ENCODE measurements at regions not wholly inside any gene's neighbourhood (a gene's known extent, or its start where the extent isn't known, plus 50 kb on each side); places are given as distances from the start of the nearest gene placed in this dataset.
"Not testable (repeated sequence)": the region's sequence is repeated elsewhere in the genome, so short reads cannot be mapped to it uniquely, and the experiment has no call there.

- DNase-seq (ENCODE audit: low spot score), result not testable (repeated sequence)
- peak; percentile 26; the same call in 1 of the 2 replicates for TF ChIP-seq CTCF (conservative IDR thresholded peaks at IDR 0.05; ENCODE audit: low read depth)
Observed at GRCh38 chr14:106061877-106062500, 535.6 kb downstream of the TMEM121 start.

DNA sequence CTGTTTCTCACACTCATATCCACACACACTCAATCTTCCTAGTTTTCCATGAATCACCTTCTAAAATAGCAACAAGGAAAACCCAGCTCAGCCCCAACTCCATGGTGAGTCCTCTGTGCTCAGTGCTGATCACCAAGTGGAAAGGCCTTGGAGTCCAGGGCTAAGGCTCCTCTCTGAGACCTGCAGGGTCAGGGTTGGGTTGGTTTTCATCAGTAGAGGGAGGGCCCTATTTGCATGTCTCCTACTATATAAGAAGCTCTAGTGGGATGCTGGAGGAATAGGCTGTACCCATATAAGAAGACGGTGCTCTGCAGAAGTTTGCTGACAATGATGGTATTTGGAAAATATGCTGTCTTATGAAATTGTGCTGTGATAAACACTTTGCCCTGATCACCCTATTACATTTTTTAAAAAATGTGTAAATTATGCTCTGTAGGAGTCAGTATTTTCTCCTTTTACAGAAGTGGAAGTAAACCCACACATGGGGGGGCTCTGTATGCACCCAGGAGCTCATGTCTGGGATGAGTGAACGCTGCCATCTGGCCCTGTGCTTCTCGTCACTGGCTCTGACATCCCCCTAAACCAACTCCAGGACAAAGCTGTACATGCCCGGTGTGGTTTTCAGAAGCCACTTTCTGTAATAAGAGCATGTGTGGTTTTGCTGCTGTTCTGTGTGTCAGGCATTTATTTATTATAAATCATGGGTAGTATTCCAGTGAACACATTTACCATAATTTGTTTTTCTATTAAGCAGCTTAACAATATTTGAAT lies 536.3 kb downstream of the TMEM121 start:
- POLR2A ChIA-PET (ENCODE audit: low non-redundant PET), result no interaction called here
- H3K27ac ChIP-seq, result no peak overlapping the region
- CTCF ChIA-PET, result interaction anchor here (0.6 kb wide), 1 partner anchor 392 kb away, joined by 3 read pairs; no protein-coding TSS in a partner anchor
- TF ChIP-seq CTCF (conservative IDR thresholded peaks at IDR 0.05; ENCODE audit: low read depth), result no peak
- DNase-seq (ENCODE audit: low spot score), result no peak

More at GRCh38 chr14:106061877-106062500, 535.6 kb downstream of the TMEM121 start:
- CTCF ChIA-PET; POLR2A ChIA-PET (ENCODE audit: low non-redundant PET); H3K27ac ChIP-seq: not testable (repeated sequence)

- ChIA-PET CTCF (no interaction called here), POLR2A (ENCODE audit: low non-redundant PET) (no interaction called here)
- no peak for DNase-seq (ENCODE audit: low spot score)
- no peak for TF ChIP-seq CTCF (conservative IDR thresholded peaks at IDR 0.05; ENCODE audit: low read depth)
- no peak overlapping the region for H3K27ac ChIP-seq
Observed at GRCh38 chr14:106067935-106068334, 541.6 kb downstream of the TMEM121 start.

GRCh38 chr14:106069804-106070625 lies 543.6 kb downstream of the TMEM121 start:
- CTCF ChIA-PET, result no interaction called here
- no peak overlapping the region for H3K27ac ChIP-seq

DNA sequence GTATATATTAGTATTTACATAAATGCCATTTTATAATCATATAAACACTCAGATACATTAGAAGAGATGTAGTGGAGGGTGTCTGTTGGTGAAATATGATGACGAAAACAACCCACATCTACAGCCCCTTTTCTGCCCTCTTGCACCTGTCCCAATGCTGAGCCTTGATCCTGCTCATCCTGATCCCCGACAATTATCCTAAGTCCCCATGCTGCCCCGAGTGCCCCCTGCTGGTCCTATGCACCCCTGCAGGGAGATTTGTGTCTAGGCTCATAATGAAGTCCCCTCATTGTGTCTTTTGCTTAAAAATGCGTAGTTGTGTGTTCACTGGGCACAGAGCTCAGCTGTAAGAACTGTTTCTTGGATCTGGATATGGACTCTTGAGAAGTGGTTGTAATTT lies 554.5 kb downstream of the TMEM121 start:
- ChIA-PET CTCF (interaction anchor here (0.7 kb wide), 1 partner anchor 266 kb away, joined by 5 read pairs; no protein-coding TSS in a partner anchor), POLR2A (ENCODE audit: low non-redundant PET) (no interaction called here)
- no peak for DNase-seq (ENCODE audit: low spot score)
- no peak overlapping the region for H3K27ac ChIP-seq
- TF ChIP-seq CTCF (conservative IDR thresholded peaks at IDR 0.05; ENCODE audit: low read depth), result no peak

More at GRCh38 chr14:106069804-106070625, 543.6 kb downstream of the TMEM121 start:
- no peak for DNase-seq (ENCODE audit: low spot score)
- no peak for TF ChIP-seq CTCF (conservative IDR thresholded peaks at IDR 0.05; ENCODE audit: low read depth)
- POLR2A ChIA-PET (ENCODE audit: low non-redundant PET), result no interaction called here

GRCh38 chr14:106081721-106082120 lies 555.3 kb downstream of the TMEM121 start:
- CTCF ChIA-PET; DNase-seq (ENCODE audit: low spot score); POLR2A ChIA-PET (ENCODE audit: low non-redundant PET); H3K27ac ChIP-seq: not testable (repeated sequence)
